Caco-2 (cell line): ENCODE measurements at regions not wholly inside any gene's neighbourhood (a gene's known extent, or its start where the extent isn't known, plus 50 kb on each side); places are given as distances from the start of the nearest gene placed in this dataset.
"Not testable (repeated sequence)": the region's sequence is repeated elsewhere in the genome, so short reads cannot be mapped to it uniquely, and the experiment has no call there.

Source experiments
- BruUV-seq: library from RNA; stranded (reverse); fragments of 400-500 nt; replicated peaks from 2 replicates; lab custom pipeline; 2021; lab: Mats Ljungman, UMichigan
- CTCF ChIA-PET: fragments of 300-600 bp; sonication (Branson Sonifier 250); formaldehyde crosslinking; loops from one replicate; lab custom pipeline; 2022; ENCODE audit warnings: antibody characterized with exemption; lab: Charles Lee
- POLR2A ChIA-PET: fragments of 300-600 bp; sonication (Branson Sonifier 250); formaldehyde crosslinking; loops from one replicate; lab custom pipeline; 2022; ENCODE audit warnings: antibody characterized with exemption; lab: Charles Lee
- DNase-seq, 2 experiments: peaks; one replicate each; pipeline versions ENCODE4 v3.0.0 to v3.0.0-alpha.2; 2020 to 2022
- H3K27me3 ChIP-seq: replicated peaks from 2 replicates; pipeline ENCODE4 v1.6.0; 2011; ENCODE audit warnings: low read length; ENCODE audit not compliant: control insufficient read depth, insufficient read depth
- H3K36me3 ChIP-seq: 2 replicates; pipeline ENCODE4 v1.5.1; 2011; ENCODE audit warnings: low read length; ENCODE audit not compliant: control insufficient read depth, insufficient read depth
- H3K4me1 ChIP-seq: fragments of 250-450 bp; sonication (Bioruptor Pico); 2 replicates; pipeline ENCODE4 v1.5.1; 2020; ENCODE audit warnings: mild to moderate bottlenecking
- H3K4me3 ChIP-seq: 2 replicates; pipeline ENCODE4 v1.5.1; 2011; ENCODE audit warnings: low read depth, mild to moderate bottlenecking, control low read depth, low read length
- H3K9me3 ChIP-seq: fragments of 250-450 bp; sonication (Bioruptor Pico); 2 replicates; pipeline ENCODE4 v1.5.1; 2020; ENCODE audit warnings: mild to moderate bottlenecking, moderate library complexity
- H3K27ac Mint-ChIP-seq: one replicate; pipeline ENCODE4 v1.8.0; 2022; ENCODE audit warnings: mixed read lengths; ENCODE audit not compliant: unreplicated experiment
- H3K27me3 Mint-ChIP-seq: one replicate; pipeline ENCODE4 v1.8.0; 2022; ENCODE audit warnings: mixed read lengths; ENCODE audit not compliant: insufficient read depth, unreplicated experiment
- H3K36me3 Mint-ChIP-seq: one replicate; pipeline ENCODE4 v1.8.0; 2022; ENCODE audit warnings: mild to moderate bottlenecking, mixed read lengths; ENCODE audit not compliant: insufficient read depth, unreplicated experiment
- H3K4me1 Mint-ChIP-seq: one replicate; pipeline ENCODE4 v1.8.0; 2022; ENCODE audit warnings: low read depth, mixed read lengths; ENCODE audit not compliant: unreplicated experiment
- H3K4me3 Mint-ChIP-seq: one replicate; pipeline ENCODE4 v1.8.0; 2022; ENCODE audit warnings: mild to moderate bottlenecking, moderate library complexity, mixed read lengths; ENCODE audit not compliant: unreplicated experiment
- H3K9me3 Mint-ChIP-seq: one replicate; pipeline ENCODE4 v1.8.0; 2022; ENCODE audit warnings: mixed read lengths; ENCODE audit not compliant: unreplicated experiment
- intact Hi-C: fragments of 100-400 bp; cut with micrococcal nuclease; formaldehyde crosslinking; loops from one replicate; pipeline ENCODE4 v1.10.0; 2022; ENCODE audit not compliant: unreplicated experiment
- TF ChIP-seq, protein P1 (sequence below), 2 experiments: fragments of 200-600 bp in 1 of 2; IDR thresholded peaks; 1 replicate in 1 of 2; 2 replicates in 1 of 2; pipeline versions ENCODE4 v1.5.1 to v1.8.0; 2011 to 2022; ENCODE audit warnings: antibody characterized with exemption in 1 of 2, control low read depth in 1 of 2, inconsistent platforms in 1 of 2, low read depth in 1 of 2, low read length in 1 of 2, mild to moderate bottlenecking in 1 of 2, moderate library complexity in 1 of 2; ENCODE audit not compliant: insufficient read depth in 1 of 2, severe bottlenecking in 1 of 2, unreplicated experiment in 1 of 2

GRCh38 chr16:58850019-58850677 is 116.0 kb upstream of the GOT2 start:
- no peak overlapping the region for H3K4me3 Mint-ChIP-seq
- intact Hi-C loops: no loop called here
- Histone ChIP-seq H3K27me3 (no peaks in the 10 kb centered on the region), H3K4me3 (no peak overlapping the region), H3K9me3 (no peaks in the 10 kb centered on the region), H3K4me1 (no peaks in the 10 kb centered on the region), H3K36me3 (no peaks in the 10 kb centered on the region)
- TF ChIP-seq, protein P1, sequence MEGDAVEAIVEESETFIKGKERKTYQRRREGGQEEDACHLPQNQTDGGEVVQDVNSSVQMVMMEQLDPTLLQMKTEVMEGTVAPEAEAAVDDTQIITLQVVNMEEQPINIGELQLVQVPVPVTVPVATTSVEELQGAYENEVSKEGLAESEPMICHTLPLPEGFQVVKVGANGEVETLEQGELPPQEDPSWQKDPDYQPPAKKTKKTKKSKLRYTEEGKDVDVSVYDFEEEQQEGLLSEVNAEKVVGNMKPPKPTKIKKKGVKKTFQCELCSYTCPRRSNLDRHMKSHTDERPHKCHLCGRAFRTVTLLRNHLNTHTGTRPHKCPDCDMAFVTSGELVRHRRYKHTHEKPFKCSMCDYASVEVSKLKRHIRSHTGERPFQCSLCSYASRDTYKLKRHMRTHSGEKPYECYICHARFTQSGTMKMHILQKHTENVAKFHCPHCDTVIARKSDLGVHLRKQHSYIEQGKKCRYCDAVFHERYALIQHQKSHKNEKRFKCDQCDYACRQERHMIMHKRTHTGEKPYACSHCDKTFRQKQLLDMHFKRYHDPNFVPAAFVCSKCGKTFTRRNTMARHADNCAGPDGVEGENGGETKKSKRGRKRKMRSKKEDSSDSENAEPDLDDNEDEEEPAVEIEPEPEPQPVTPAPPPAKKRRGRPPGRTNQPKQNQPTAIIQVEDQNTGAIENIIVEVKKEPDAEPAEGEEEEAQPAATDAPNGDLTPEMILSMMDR (IDR thresholded peaks at IDR 0.05; ENCODE audit: insufficient read depth in 1 of 2, low read depth in 1 of 2, low read length in 1 of 2, severe bottlenecking in 1 of 2, unreplicated experiment in 1 of 2): no peak
- H3K36me3 Mint-ChIP-seq: no peaks in the 10 kb centered on the region
- CTCF ChIA-PET: interaction anchor here (0.5 kb wide), 1 partner anchor 115 kb away, joined by 7 read pairs; no protein-coding TSS in a partner anchor
- POLR2A ChIA-PET: no interaction called here
- no peaks in the 10 kb centered on the region for H3K9me3 Mint-ChIP-seq
- H3K27me3 Mint-ChIP-seq: peaks cover 7% of the 10 kb centered on the region
- DNase-seq: no peak
- H3K27ac Mint-ChIP-seq: no peak overlapping the region
- BruUV-seq: no TSS peak
- H3K4me1 Mint-ChIP-seq: no peaks in the 10 kb centered on the region

GRCh38 chr16:58848662-58849002 is 114.5 kb upstream of the GOT2 start:
- ChIA-PET POLR2A (no interaction called here), CTCF (interaction anchor here (1.0 kb wide), 1 partner anchor 31 kb away, joined by 3 read pairs; no protein-coding TSS in a partner anchor)
- no peak for DNase-seq
- intact Hi-C loops: no loop called here
- H3K27me3 Mint-ChIP-seq: peaks cover 3% of the 10 kb centered on the region
- H3K27ac Mint-ChIP-seq: no peak overlapping the region
- no TSS peak for BruUV-seq
- Histone ChIP-seq H3K4me3 (no peak overlapping the region), H3K9me3 (no peaks in the 10 kb centered on the region), H3K36me3 (no peaks in the 10 kb centered on the region), H3K27me3 (no peaks in the 10 kb centered on the region), H3K4me1 (no peaks in the 10 kb centered on the region)
- no peaks in the 10 kb centered on the region for H3K9me3 Mint-ChIP-seq
- H3K4me1 Mint-ChIP-seq: no peaks in the 10 kb centered on the region
- H3K36me3 Mint-ChIP-seq: no peaks in the 10 kb centered on the region
- H3K4me3 Mint-ChIP-seq: no peak overlapping the region
- TF ChIP-seq, protein P1 (IDR thresholded peaks at IDR 0.05; ENCODE audit: insufficient read depth in 1 of 2, low read depth in 1 of 2, low read length in 1 of 2, severe bottlenecking in 1 of 2, unreplicated experiment in 1 of 2): no peak

- Histone ChIP-seq H3K4me1 (no peaks in the 10 kb centered on the region), H3K9me3 (no peaks in the 10 kb centered on the region), H3K27me3 (no peaks in the 10 kb centered on the region), H3K36me3 (no peaks in the 10 kb centered on the region), H3K4me3 (no peak overlapping the region)
- Mint-ChIP-seq H3K27ac (no peak overlapping the region), H3K4me1 (no peaks in the 10 kb centered on the region), H3K9me3 (no peaks in the 10 kb centered on the region), H3K4me3 (no peak overlapping the region), H3K27me3 (peaks cover 3% of the 10 kb centered on the region), H3K36me3 (no peaks in the 10 kb centered on the region)
- ChIA-PET CTCF (interaction anchor here (1.0 kb wide), 1 partner anchor 30 kb away, joined by 3 read pairs; no protein-coding TSS in a partner anchor), POLR2A (no interaction called here)
- DNase-seq: no peak
- TF ChIP-seq, protein P1 (IDR thresholded peaks at IDR 0.05; ENCODE audit: insufficient read depth in 1 of 2, low read depth in 1 of 2, low read length in 1 of 2, severe bottlenecking in 1 of 2, unreplicated experiment in 1 of 2): no peak
- intact Hi-C loops: no loop called here
- BruUV-seq: no TSS peak
Observed at GRCh38 chr16:58847902-58848661, 114.0 kb upstream of the GOT2 start.

GRCh38 chr16:58846226-58846625 is 112.1 kb upstream of the GOT2 start:
- H3K4me1 ChIP-seq, H3K36me3 ChIP-seq, H3K4me1 Mint-ChIP-seq, H3K4me3 Mint-ChIP-seq, H3K27me3 ChIP-seq, BruUV-seq, H3K36me3 Mint-ChIP-seq, H3K9me3 Mint-ChIP-seq, H3K4me3 ChIP-seq, H3K27me3 Mint-ChIP-seq, CTCF ChIA-PET, H3K9me3 ChIP-seq, H3K27ac Mint-ChIP-seq, DNase-seq, POLR2A ChIA-PET, intact Hi-C loops: not testable (repeated sequence)
